Astrocyte (in vitro differentiated cells and primary cell): ENCODE measurements at regions not wholly inside any gene's neighbourhood (a gene's known extent, or its start where the extent isn't known, plus 50 kb on each side); places are given as distances from the start of the nearest gene placed in this dataset.

Experiments
- EZH2 ChIP-seq: IDR thresholded peaks from 2 replicates; pipeline ENCODE4 v1.6.1; 2012; ENCODE audit warnings: mild to moderate bottlenecking, low read length, inconsistent platforms; ENCODE audit not compliant: insufficient read depth
- TF ChIP-seq, protein P1 (sequence below): IDR thresholded peaks from 2 replicates; pipeline ENCODE4 v1.5.1; 2011; ENCODE audit warnings: low read depth, mild to moderate bottlenecking, inconsistent platforms, low read length, moderate library complexity; ENCODE audit not compliant: insufficient read depth

- TF ChIP-seq, protein P1, sequence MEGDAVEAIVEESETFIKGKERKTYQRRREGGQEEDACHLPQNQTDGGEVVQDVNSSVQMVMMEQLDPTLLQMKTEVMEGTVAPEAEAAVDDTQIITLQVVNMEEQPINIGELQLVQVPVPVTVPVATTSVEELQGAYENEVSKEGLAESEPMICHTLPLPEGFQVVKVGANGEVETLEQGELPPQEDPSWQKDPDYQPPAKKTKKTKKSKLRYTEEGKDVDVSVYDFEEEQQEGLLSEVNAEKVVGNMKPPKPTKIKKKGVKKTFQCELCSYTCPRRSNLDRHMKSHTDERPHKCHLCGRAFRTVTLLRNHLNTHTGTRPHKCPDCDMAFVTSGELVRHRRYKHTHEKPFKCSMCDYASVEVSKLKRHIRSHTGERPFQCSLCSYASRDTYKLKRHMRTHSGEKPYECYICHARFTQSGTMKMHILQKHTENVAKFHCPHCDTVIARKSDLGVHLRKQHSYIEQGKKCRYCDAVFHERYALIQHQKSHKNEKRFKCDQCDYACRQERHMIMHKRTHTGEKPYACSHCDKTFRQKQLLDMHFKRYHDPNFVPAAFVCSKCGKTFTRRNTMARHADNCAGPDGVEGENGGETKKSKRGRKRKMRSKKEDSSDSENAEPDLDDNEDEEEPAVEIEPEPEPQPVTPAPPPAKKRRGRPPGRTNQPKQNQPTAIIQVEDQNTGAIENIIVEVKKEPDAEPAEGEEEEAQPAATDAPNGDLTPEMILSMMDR = no peak
- TF ChIP-seq EZH2 = no peak
Observed at GRCh38 chr14:59044707-59045106, 143.8 kb upstream of the DAAM1 start.
